ENCODE measurements at regions not wholly inside any gene's neighbourhood (a gene's known extent, or its start where the extent isn't known, plus 50 kb on each side); places are given as distances from the start of the nearest gene placed in this dataset.
"Not testable (repeated sequence)": the region's sequence is repeated elsewhere in the genome, so short reads cannot be mapped to it uniquely, and the experiment has no call there.

DNA sequence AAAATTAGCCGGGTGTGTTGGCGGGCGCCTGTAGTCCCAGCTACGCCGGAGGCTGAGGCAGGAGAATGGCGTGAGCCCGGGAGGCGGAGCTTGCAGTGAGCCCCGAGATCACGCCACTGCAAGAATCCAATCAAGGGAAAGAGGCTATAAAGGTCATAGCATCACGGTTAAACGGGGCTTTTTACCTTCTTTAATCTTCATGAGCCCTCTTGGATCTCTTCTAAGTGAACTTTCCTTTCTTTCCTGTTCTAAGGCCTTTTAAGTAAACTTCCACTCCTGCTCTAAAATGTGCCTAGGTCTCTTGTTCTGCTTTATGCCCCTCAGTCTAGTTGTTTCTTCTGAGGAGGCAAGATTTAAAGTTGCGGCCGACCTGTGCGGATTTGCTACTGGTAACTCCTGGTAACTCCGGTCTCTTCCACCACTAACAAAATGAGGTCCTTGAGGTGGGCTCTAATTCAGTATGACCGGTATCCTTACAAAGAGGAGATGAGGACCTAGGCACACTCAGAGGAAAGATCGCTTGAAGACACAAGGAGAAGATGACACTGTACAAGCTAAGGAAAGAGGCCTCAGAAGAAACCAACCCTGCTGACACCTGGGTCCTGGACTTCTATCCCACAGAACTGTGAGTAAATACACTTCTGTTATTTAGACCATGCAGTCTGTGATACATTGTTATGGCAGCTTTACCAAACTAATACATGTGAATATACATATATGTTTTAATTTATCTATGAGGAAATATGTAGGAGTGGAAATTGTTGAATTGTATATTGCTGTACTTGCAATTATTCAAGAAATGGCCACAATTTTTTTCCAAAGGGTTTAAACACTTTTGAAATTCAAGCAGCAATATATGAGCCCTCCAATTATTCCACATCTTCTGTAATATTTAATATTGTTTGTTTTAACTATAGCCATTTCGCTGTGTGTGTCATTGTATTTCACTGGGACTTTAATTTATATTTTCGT is 331.5 kb upstream of the CNTNAP2 start:
- DNase-seq = peak; percentile 24

DNA sequence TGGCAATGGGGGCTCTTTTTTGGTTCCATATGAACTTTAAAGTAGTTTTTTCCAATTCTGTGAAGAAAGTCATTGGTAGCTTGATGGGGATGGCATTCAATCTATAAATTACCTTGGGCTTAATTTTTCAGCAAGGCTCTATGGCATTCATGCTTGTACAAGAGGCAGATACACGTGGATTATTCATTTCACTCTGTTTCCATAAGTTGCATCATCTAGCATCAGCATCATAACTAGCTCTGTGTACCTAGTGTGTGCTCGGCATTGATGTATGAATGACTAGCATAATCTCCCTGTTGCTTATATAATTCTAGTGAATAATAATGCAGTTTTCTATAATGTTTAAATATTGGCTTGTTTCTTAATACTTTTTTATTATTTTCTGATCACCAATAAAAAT is 335.2 kb upstream of the CNTNAP2 start:
- DNase-seq = not testable (repeated sequence)

DNA sequence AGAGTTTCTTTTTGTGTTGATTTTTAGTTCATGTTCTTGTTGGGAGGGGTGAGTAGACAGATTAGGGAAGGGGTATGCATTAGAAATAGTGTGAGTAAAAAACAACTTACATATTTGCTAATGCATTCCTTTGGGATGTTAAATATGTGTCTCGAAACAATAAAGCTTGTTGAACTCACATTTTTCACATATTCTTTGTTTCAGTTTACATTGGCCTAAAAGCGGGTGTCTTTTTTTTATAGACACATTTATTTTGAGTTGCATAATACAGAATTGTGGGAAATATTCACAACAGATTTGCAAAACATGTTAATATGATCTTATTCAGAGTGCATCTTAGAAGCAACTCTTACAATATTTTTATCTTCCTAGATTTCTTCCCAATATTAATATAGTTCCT is 337.5 kb upstream of the CNTNAP2 start:
- DNase-seq = no peak

DNA sequence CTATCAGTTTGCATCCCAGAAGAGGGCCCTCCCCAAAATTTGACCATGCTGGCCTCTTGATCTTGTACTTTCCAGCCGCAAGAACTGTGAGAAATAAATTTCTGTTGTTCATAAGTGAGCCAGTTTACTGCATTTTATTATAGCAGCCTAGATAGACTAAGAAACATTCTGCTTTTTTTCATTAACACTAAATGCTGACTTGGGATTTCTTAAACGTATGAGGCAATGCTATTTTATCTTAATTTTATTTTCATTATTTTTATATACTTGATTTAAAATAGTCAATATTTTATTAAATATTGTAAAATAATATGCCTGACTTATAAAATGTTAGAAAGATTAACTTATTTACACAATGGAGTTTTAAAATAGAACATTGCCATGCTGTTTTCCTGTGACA is 341.8 kb upstream of the CNTNAP2 start:
- DNase-seq = no peak

DNA sequence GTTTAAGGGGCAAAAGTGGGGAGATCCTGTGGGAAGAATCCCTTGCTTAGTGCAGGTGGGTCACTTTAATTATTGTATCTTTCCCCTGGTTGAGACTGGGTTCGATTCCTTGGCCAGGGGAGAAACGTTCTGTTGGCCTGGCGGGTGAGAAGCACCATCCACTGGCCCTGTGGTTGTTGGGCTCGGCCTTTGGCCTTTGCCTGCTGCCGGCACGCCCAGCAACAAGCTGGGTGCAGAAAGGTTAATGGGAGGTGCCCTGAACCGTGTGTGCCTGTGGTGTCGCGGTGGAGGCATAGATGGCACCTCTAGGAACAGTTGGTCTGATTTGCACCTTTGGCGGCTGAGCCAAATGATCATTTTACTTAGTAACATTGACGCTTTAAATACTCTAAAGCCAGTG is 363.6 kb upstream of the CNTNAP2 start:
- no peak for DNase-seq

DNA sequence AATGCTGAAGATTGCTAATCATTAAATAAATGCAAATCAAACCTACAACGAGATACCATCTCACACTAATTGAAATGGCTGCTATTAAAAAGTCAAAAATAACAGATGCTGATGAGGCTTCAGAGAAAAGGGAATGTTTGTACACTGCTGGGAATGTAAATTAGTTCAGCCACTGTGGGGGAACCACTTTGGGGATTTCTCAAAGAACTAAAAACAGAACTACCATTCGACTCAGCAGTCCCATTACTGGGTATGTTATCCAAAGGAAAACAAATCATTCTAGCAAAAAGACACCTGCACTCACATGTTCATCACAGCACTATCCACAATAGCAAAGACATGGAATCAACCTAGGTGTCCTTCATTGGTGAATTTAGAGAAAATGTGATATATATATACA is 379.0 kb upstream of the CNTNAP2 start:
- DNase-seq = no peak

DNA sequence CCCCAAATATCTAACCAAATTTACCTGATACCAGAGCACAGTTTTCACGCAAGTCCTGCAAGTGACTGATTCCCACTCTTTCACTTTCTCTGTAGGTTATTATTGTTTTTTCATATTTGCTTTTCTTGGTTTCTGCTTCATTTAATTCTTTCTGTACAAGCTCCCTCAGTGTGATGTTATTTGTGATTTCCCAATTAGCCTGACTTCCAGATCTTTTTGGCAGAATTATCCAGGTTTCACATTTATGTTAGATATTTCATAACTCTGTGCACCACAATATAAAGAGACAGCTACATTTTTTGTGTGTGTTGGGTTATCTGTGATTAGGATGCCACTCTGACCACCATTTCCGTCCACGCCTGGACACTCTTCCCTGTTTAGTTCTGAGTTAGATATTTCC is 381.5 kb upstream of the CNTNAP2 start:
- no peak for DNase-seq

DNA sequence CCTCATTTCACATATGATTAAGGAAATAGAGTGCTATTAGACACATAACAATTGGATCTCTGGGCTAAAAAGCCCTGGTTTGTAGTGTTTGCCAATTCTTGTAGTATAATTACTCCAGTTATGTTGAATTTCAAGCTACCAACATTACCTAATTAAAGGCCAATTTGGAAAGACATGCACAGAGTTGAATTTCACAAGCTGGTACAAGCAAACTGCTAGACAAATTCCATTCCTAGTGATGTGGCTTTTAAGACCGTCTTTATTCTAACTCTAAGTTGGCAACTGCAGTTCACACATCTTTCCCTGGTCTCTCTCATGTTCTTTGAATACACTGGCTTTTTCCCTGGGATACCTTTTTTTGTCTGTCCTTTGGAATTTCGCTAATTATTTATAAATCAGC is 384.1 kb upstream of the CNTNAP2 start:
- DNase-seq = no peak

DNA sequence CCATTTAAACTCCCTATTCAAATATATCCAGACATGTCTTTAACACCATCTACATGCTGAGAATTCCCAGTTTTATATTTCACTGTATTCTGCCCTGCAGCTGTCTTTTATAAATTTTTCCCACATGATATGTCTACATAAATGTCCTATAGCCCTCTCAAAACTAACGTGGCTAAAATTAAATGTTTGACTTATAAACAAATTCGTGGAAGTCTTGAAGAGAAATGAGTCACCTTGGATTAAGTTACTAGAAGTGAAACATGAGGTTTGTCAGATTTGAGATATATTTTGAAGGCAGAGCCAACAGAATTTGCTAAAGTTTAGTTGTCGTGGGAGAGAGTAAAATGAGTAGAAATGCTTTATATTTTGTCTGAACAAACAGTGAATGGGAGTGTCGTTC is 386.9 kb upstream of the CNTNAP2 start:
- DNase-seq = no peak

DNA sequence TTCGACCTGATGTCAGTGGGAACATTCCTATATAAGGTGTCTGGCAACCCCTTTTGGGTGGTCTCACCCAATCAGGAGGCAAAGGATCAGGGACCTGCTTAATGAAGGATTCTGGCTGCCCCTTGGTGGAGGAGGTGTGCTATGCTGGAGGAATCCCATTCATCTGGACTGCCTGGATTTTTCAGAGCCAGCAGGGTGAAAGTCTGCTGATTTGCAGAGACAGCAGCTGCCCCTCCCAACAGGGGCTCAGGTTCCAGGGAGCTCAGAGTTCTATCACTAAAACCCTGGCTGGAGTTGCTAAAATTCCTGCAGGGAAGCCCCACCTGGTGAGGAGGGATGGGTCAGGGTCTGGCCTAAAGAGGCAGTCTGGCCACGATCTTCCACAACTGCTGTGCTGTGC is 398.5 kb upstream of the CNTNAP2 start:
- no peak for DNase-seq

DNA sequence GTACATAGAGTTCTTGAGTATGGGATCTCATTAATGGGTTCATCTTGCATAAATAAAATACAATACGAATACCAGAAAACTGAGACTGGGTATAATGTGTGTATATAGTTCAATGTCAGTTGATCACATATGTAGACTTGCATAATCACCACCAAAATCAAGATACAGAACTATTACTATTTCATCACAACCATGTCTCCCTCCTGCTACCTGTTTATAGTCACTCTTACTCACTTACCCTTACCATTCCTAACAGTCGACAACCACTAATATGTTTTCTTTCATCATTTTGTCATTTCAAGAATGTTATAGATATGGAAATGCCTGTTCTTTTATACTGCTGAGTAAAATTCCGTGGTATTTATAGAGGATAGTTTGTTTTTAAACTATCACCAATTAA is 416.1 kb upstream of the CNTNAP2 start:
- DNase-seq = no peak

DNA sequence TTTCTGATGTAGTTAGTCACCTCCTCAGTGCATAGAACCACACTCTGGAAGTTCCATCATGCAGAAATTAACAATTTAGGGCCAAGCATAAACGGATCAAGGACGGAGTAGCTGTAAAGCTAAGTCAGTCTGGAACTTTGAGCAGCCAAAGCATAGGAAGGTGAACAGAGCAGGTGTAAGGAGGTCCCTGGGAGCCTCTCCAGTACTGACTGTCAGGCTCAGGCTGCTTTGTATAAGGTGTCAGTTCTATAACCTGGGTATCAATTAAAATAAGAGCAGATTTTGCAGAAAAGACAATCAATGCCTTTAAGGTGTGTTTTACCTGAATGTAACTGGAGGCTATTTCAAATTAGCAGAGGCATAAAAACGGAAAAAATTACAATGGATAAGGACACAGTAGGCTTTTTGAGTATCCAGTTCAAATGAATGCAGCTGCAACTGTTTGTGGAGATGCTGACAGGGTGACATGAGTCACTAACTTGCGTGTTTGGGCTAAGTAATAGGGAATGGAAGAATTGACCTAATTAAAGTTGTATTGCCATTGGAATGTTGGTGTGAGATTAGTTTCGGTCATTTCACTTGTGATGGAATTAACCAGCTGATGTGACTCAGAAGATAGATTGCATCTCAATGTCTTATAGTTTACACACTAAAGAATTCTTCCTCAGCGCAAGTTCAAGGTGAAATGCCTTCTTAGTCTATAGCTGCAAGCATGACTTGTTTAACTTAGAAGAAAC is 417.9 kb upstream of the CNTNAP2 start:
- no peak for DNase-seq

DNA sequence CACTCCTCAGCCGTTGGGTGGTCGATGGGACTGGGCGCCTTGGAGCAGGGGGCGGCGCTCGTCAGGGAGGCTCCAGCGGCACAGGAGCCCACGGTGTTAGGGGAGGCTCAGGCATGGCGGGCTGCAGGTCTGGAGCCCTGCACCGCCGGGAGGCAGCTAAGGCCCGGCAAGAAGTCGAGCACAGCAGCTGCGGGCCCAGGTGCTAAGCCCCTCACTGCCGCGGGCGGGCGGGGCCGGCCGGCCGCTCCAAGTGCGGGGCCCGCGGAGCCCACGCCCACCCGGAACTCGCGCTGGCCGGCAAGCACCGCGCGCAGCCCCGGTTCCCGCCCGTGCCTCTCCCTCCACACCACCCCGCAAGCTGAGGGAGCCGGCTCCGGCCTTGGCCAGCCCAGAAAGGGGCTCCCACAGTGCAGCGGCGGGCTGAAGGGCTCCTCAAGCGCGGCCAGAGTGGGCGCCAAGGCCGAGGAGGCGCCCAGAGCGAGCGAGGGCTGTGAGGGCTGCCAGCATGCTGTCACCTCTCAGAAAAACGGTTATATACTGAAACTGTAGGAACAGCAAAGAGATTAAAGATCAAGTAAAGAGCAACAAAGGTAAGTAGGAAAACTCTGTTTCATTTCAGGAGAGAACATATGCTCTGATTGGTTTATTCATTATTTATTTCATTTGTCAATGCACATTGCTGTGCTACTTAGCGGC is 419.0 kb upstream of the CNTNAP2 start:
- DNase-seq = not testable (repeated sequence)

DNA sequence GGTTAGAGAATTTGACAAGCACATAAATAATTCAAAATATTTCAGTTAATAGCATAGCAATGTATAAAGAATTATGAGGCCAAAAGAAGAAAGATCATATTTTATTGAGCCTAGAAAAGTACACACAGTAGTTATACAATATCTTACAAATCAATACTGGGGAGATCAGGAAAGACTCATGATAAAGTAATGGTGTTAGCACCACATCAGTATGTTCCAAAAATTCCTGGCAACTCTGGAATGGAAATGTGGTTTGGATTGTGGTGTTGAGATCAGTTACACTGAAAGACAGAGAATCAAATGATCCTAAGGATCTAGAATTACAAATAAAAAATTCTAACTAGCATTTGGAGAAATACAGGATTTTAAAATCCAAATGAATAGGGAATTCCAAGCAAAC is 420.5 kb upstream of the CNTNAP2 start:
- no peak for DNase-seq

DNA sequence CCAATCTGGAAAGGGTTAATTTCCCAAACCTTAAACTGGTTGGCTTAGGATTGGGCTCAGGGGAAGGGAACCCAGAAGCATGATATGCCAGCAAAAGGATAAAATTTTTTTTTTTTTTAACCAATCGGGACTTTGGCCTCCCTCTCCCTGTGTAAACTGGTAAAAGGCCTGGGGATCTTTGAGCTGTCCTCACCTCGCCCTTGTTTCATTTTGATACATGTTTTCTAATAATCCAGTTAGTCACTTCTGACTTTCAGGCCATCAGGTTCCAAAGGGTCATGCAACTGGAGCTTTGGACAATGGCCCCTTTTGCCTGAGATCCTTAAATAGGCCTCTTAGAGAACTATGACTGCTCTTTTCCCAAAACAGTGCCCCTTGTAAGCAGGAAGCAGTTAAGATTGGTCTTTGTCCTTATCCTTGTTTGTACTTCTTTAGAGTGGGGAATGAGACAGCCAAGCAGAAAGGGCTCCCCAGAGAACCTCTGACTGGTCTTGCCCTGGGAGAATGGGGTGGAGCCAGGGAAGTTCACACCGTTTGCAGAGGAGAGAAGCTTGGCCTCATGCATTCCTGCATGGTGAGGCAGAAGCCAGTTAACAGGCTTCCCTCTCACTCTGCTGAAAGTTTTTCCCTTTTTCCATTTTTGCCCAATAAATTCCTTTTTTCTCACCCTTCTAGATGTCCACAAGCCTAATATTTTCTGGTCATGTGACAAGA is 424.2 kb upstream of the CNTNAP2 start:
- no peak for DNase-seq

DNA sequence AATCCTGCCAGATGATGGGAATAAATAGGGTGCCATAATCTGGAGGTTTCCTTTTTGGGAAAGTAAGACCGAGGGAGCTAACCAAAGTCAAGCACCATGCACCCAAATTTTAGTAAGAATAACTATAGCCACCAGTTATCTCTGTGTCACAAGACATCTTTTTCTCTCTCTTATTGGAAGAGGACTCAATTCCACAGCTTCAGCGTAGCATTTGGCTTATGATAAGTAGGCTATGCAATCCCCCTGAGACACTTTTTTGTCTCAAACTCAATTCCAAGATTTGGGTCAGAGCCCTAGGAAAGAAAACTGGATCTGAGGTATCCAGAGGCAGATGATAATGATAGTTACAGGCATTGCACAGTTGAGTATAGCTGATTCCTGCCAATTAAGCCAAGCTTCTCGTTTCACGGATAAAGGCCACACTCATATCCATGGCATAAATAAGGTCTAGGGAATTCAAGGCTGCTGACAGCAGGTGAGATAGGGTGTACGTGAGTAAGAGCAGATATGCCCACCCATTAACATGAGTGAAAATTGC is 425.2 kb upstream of the CNTNAP2 start:
- no peak for DNase-seq

DNA sequence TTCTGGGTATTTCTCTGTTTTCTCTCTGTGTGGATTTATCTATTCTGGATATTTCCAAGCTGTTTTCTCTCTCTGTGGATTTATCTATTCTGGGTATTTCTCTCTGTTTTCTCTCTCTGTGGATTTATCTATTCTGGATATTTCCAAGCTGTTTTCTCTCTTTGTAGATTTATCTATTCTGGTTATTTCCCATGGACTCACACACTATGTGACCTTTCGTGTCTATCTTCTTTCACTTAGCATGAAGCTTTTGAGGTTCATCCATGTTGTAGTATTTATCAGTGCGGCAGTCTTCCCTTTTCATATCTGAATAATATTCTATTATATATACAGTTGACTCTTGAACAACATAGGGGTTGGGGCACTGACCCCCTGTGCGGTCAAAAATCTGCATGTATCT is 435.0 kb upstream of the CNTNAP2 start:
- no peak for DNase-seq

DNA sequence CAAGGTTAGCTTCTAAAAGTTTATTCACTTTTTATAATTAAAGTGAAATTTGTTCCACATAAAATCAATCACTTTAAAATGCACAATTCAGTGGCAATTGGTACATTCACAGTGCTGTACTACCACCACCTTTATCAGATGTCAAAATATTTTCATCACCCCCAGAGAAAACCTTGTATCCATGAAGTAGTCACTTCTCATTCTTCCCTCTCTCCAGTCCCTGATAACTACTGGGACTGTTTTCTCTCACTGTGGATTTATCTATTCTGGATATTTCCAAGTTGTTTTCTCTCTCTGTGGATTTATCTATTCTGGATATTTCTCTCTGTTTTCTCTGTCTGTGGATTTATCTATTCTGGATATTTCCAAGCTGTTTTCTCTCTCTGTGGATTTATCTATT is 435.4 kb upstream of the CNTNAP2 start:
- DNase-seq = no peak

DNA sequence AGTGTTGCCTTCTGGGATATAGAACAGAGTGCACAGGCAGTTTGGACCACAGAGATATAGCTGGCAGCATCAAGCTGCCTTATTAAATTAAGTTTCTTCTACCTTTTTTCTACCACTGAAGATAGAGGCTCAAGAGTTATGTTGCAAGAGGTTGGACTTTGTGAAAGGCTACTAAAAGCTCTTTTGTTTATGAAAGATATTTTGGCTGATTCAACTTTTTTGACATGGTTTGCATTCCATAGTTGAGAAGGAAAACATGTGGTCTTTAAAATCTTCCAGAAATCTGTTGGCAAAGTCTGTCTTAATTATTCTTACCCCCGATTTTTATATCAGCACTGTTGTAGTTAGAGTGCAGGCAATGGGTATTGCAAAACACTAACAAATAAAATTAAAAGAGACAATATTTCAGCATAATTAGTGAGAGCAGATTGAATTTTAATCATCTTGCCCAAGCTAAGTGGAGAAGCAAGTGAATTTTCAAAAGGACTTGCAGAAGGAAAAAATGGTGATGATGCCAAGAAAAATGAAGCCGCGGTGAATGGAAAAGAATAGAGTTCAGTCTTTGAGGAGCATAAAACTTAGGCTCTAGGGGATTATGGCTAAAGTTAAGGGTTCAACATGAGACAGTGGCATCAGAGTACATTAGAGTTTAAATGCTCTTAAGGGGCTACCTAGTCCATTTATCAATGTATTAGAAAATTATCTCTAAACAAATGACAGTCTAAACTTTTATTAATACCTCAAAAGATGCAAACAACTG is 450.9 kb upstream of the CNTNAP2 start:
- no peak for DNase-seq

DNA sequence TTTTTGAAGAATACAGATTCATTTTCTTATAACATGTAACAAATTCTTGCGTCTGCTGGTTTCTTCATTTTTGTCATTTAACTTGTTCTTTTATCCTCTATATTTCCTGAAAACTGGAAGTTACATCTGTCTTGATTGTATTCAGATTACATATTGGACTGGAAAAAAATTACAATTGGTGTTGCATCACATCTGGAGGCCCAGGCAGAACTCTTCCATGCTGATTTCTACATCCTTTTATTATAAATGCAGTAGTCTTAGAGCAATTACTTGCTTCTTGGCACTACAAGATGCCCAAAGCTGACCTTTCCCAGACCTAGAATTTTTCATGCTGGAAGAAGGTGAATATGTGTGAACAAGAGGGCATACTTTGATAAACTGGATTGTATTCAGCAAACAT is 460.9 kb upstream of the CNTNAP2 start:
- no peak for DNase-seq

DNA sequence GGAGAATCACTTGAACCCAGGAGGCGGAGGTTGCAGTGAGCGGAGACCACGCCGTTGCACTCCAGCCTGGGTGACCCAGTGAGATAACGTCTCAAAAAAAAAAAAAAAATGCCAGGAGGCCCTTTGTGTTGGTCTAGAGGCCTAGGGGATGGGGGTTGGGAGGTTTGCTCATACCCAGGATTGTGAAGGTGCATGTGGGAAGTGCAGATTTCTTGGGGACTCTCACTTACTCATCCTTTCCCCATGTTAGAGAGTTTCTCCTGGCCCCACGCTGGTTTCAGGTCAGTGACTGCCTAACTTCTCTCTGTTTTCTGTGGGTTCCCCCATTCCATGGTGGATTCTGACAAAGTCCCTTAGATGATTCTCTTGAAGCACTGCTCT is 471.5 kb upstream of the CNTNAP2 start:
- no peak for DNase-seq
